ENCODE measurements at regions not wholly inside any gene's neighbourhood (a gene's known extent, or its start where the extent isn't known, plus 50 kb on each side); places are given as distances from the start of the nearest gene placed in this dataset.

GRCh38 chr3:177610262-177610661 is 413.0 kb upstream of the TBL1XR1 start:
- Histone ChIP-seq H3K27ac (no peak overlapping the region), H3K4me1 (peaks cover 27 to 60% (median 31%) of the 10 kb centered on the region in 3 donors), H3K36me3 (no peaks in the 10 kb centered on the region), H3K4me3 (no peak overlapping the region), H3K27me3 (no peaks in the 10 kb centered on the region), H3K9me3 (no peaks in the 10 kb centered on the region)
- no peak for DNase-seq
- ATAC-seq: no peak
- FAIRE-seq: no peak
- intact Hi-C loops (cut with DNase I): no loop called here
- no peak for TF ChIP-seq CTCF (IDR thresholded peaks at IDR 0.05)
- 74 to 95% methylated on average over 2 of the region's 2 CpGs for WGBS, 2 donors

GRCh38 chr3:177610686-177611633 is 413.7 kb upstream of the TBL1XR1 start:
- intact Hi-C loops (cut with DNase I): no loop called here
- H3K9me3 ChIP-seq: no peaks in the 10 kb centered on the region
- DNase-seq: peak; percentile 46 to 92 (median 70)
- no peaks in the 10 kb centered on the region for H3K36me3 ChIP-seq
- no peaks in the 10 kb centered on the region for H3K27me3 ChIP-seq
- H3K27ac ChIP-seq: peak overlapping the region in 1 of 4 donors; percentile 4
- no peak overlapping the region for H3K4me3 ChIP-seq
- FAIRE-seq: no peak
- peak in 2 of 4 donors; percentile 8 to 34 for ATAC-seq
- no peak for TF ChIP-seq CTCF (IDR thresholded peaks at IDR 0.05)
- H3K4me1 ChIP-seq: peaks cover 27 to 67% (median 38%) of the 10 kb centered on the region in 3 donors
- WGBS, 2 donors: 42 to 49% methylated on average over 5 of the region's 5 CpGs

- no peaks in the 10 kb centered on the region for H3K27me3 ChIP-seq
- no peaks in the 10 kb centered on the region for H3K9me3 ChIP-seq
- H3K4me1 ChIP-seq: peaks cover 26 to 64% (median 39%) of the 10 kb centered on the region in 3 donors
- WGBS, 2 donors: 41 to 46% methylated on average over 6 of the region's 6 CpGs
- H3K27ac ChIP-seq: peak overlapping the region in 1 of 4 donors; percentile 24
- ATAC-seq (no peak), FAIRE-seq (no peak), DNase-seq (no peak)
- no peak overlapping the region for H3K4me3 ChIP-seq
- H3K36me3 ChIP-seq: no peaks in the 10 kb centered on the region
- TF ChIP-seq CTCF (IDR thresholded peaks at IDR 0.05): no peak
- intact Hi-C loops (cut with DNase I): no loop called here
These were observed 414.6 kb upstream of the TBL1XR1 start for GRCh38 chr3:177611752-177612334.

GRCh38 chr3:177613901-177614300 is 416.6 kb upstream of the TBL1XR1 start:
- H3K9me3 ChIP-seq: no peaks in the 10 kb centered on the region
- FAIRE-seq (no peak), DNase-seq (no peak), ATAC-seq (no peak)
- no peak overlapping the region for H3K27ac ChIP-seq
- H3K36me3 ChIP-seq: no peaks in the 10 kb centered on the region
- no peak for TF ChIP-seq CTCF (IDR thresholded peaks at IDR 0.05)
- intact Hi-C loops (cut with DNase I): no loop called here
- no peaks in the 10 kb centered on the region for H3K27me3 ChIP-seq
- H3K4me3 ChIP-seq: no peak overlapping the region
- peaks cover 12 to 50% (median 27%) of the 10 kb centered on the region in 3 donors for H3K4me1 ChIP-seq

Measured in pancreas (tissue), 10 donors.